ENCODE measurements at regions not wholly inside any gene's neighbourhood (a gene's known extent, or its start where the extent isn't known, plus 50 kb on each side); places are given as distances from the start of the nearest gene placed in this dataset.
A peak's percentile ranks its signal among the peaks of the same experiment; 100 is the strongest.
"Not testable (repeated sequence)": the region's sequence is repeated elsewhere in the genome, so short reads cannot be mapped to it uniquely, and the experiment has no call there.

DNA sequence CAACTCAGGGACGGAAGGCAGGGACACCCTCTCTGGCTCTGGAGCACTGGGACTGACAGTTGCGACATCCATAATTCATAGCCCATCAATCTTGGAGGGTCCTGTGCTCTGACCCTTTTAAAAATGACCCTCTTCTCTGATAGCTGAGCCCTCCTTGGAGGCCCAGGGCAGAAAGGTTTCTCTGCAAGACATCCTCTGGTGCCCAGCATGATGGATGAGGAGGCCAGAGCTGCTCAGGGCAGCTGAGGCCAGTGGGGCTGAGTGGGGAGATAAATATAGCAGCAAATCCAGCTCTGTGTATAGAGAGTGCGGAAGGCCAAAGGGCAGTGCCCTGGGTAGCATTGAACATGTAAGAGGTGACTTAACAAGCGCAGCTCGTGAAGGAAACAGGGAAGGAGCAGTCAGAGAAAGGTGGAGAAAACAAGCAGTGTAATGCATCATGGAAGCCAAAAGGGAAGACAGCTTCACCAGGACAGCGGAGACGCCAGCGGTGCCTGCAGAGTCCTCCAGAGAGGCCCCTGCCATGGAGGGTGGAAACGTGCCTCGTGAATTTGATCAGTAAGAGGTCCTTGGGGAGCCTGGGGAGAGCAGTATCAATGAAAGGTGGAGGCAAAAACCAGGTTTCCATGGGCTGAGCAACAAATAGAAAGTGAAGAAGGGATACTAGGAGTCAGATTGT, 50.4 kb upstream of the FMOD start:
- DNase-seq (ENCODE audit: low read depth in 4 of 4, low spot score in 3 of 4): no peak

DNA sequence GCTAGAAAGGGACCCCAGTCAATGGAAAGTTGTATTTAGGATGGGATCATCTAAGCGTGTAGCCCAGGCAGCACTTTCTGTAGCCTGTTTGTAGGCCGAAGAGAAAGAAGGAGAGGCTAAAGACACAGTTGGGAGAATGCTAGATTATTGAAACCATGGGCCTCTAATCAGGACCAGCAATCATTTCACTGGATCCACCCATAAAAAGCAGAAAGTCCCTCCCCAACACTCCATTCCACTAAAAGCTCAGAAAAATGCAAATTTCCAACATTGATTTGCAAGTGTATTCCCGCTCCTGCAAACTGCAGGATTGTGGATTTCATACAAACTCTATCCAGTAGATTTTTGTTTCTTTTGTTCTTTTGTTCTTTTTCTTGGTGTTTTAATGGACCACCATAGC, 51.2 kb upstream of the FMOD start:
- no peak for DNase-seq (ENCODE audit: low read depth in 4 of 4, low spot score in 3 of 4)

DNA sequence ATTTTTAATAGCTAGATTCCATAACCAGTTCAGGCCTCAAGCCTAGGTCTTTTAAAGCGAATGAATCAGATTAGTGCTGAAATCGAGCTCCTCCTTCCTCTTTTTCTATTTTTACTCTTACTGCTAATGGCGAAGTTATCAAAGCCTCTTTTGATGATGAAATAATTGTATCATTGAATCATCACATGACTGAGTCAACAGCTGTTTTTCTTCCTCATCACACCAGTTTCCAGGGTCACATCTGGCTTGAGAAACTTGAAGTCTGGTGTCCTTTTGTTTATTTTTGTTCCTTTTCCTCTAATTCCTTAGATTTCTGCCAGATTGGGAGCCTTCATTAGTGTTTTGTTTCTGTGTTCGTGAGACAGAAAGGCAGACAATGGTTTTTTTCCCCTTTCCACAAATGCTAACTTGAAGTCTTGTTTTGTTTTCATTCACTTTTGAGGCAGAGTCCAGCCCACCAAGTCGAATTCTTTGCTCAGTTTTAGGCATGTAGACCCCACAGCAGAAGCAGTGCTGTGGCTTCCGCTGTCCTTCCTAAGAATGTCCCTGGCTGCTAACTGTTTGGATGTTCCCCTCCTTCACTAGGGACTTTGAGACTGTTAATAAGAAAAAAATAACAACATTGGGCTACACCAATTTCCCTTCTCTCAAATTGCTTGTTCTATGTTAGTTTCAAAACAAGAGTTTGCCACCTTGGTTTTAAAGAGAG, 51.9 kb upstream of the FMOD start:
- peak in 2 of 4 donors; percentile 43 to 57 for DNase-seq (ENCODE audit: low read depth in 4 of 4, low spot score in 3 of 4)

DNA sequence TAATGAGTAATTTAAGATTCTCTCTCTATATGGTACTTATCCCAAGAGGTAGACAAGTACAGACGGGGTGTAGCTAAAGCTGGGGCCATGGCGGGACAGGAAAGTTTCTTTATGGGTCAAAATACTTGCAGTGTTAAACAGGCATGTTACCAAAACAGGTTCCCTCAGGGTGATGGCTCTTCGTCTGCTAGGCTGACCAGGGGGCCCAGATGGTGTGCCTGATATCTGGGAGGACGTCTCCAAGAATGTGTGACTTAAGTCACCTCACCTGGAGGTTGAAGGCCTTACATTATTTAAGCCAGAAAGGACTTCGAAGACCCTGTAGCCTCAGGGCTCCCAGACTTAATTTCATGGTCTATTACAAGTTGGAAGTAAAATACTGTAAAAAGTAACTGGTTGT, 52.7 kb upstream of the FMOD start:
- no peak for DNase-seq (ENCODE audit: low read depth in 4 of 4, low spot score in 3 of 4)

GRCh38 chr1:203404546-203404945, 53.6 kb upstream of the FMOD start:
- no peak for DNase-seq (ENCODE audit: low read depth in 4 of 4, low spot score in 3 of 4)

DNA sequence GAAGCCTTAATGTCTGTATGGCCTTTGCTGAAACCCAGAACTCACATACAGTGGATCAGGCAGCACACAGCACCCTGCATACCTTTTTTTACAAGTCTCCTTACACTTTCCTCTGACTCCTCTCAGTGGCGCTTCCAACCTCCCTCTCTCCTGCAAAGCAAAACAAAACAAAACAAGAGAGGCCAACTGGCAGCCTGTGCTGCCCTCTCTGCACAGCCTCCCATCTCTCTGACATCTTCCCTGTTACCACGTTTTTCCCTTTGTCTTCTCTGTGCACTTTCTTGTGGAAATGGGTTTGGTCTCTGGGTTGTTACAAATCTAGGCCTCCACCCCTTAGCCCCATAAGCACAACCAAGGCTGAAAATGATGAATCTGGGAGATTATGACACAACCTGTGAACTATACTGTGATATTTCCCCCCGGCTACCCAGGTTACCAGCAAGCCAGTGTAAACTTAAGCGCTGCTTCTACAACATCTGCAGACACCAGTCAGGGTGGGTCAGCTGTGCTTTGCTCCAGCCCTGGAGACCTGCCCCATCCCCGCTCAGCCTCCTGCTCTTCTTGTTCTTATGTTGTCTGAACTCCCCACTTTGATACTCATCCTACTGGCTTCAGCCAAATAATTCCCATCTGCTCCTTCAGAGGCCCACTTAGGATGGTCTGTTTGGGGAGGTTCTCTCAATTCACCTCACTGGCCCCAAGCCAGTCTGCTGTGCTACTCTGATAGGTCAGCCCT, 54.9 kb upstream of the FMOD start:
- no peak for DNase-seq (ENCODE audit: low read depth in 4 of 4, low spot score in 3 of 4)

DNA sequence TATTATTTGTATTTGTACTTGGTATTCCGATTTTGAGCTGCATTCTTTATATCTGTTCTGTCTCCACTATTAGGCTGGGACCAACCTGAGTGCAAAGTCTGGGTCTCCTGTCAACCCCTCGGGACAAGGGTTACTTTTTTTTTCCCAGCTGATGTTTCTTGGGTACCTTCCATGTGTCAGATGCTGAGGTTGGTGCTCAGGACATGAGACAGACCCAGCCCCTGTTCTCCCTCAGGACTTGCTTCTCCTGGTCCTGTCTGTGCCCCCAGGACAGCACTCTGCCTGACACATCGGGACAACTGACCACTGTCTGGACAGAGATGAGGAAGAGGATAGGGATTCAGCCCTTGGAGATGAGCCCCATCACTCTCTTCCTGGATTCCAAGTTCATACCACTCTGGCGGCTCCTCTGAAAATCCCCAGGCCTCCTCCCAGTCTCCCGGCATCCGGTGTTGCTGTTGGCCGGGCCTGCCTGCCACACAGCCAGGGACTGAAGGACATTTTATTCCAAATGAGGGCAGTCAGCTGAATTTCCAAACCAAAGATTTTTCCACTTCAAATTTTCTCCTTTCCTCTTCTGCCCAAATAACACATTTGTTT, 55.6 kb upstream of the FMOD start:
- DNase-seq (ENCODE audit: low read depth in 4 of 4, low spot score in 3 of 4): no peak

DNA sequence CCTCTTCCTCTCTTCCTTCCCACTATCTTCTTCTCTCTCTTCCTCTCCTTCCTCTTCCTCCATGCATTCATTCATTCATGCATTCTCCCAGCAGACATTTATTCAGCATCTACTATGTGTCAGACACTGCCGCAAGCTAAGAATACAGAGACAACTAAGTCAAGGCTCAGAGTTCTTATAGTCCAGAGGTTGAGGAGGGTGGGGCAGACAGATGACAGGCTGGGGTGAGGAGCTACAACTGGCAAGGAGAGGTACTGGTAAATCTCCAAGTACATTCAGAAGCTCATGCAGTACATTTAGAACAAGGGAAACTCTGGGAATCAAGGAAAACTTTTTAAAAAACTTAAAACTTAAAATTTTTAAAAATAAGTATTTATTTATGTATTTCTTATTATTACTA, 56.4 kb upstream of the FMOD start:
- no peak for DNase-seq (ENCODE audit: low read depth in 4 of 4, low spot score in 3 of 4)

- no peak for DNase-seq (ENCODE audit: low read depth in 4 of 4, low spot score in 3 of 4)
These were observed 57.9 kb upstream of the FMOD start for GRCh38 chr1:203408486-203409481.

DNA sequence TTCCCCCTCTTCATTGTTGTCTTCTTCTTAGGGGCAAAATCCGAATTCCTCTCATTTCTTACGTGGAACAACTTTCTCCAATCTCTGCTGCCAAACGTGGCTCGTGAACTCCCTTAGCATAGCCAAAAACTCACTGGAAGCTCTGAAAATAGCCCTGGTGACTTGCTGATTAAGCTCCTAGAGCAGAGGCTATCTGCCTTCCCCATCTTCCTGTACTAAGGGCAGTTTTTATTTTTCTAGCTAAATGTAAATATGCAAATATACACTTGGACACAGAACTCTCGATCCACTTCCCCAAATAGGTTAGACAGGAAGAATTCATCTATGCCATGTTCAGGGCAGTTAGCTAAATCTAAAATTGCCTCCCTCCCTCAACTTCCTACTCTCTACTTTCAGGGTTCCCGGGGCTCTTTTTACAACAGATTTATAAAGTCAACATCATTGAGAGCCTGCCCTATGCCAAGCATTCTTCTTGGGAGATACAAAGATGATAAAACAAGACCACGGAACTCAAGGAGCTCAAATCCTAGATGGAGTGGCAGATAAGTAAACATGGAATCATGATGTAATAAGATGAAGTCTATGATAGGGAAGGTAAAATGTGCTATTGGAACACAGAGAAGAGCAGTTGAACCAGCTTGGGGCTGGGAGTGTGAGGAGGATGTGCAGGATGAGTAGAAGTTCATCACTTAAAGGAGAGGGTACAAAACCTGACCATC, 59.4 kb upstream of the FMOD start:
- no peak for DNase-seq (ENCODE audit: low read depth in 4 of 4, low spot score in 3 of 4)

DNA sequence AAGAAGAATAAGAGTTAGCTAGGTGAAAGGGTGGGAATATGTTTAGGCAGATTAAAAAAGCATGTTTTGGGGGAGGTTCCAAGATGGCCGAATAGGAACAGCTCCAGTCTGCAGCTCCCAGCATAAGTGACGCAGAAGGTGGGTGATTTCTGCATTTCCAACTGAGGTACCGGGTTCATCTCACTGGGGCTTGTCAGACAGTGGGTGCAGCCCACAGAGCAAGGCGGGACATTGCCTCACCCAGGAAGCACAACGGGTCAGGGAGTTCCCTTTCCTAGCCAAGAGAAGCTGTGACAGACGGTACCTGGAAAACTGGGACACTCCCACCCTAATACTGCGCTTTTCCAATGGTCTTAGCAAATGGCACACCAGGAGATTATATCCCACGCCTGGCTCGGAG, 60.5 kb upstream of the FMOD start:
- not testable (repeated sequence) for DNase-seq (ENCODE audit: low read depth in 4 of 4, low spot score in 3 of 4)

DNA sequence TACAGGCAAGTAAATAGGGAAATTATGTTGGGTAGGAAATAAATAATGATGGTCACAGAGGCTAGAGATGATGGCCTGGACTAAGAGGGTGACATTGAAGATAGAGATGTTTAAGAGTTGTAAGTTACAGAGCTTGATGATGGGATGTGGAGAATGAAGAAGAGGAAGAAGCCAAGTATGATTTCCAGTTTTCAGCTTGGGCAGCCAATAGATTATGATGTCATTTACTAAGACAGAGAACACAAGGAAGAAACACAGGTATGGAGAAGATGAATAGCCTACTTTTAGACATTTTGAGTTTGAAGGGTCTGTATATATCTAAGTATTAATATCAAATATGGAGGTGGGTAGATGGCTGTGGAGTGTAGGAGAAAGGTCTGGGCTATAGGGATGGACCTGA, 56.0 kb upstream of the PRELP start:
- DNase-seq (ENCODE audit: low read depth in 4 of 4, low spot score in 3 of 4): no peak

- DNase-seq (ENCODE audit: low read depth in 4 of 4, low spot score in 3 of 4): no peak
These were observed 55.3 kb upstream of the PRELP start for GRCh38 chr1:203420263-203420662.

DNA sequence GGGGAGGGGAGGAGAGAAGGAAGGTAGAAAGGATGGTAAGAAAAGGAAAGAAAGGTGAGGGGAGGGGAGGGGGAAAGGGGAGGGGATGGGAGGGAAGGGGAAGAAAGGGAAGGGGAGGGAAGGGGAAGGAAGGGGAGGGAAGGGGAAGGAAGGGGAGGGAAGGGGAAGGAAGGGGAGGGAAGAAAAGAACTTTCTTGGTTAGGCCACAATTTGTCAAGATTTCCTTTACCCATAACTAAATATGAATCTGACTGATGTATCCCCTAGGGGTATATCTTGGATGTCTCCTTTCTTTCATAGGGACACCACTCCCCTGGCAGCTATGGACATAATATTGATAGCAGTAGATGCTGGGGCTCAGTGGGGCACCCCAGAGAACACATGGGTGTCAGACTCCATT, 54.4 kb upstream of the PRELP start:
- DNase-seq (ENCODE audit: low read depth in 4 of 4, low spot score in 3 of 4): no peak

DNA sequence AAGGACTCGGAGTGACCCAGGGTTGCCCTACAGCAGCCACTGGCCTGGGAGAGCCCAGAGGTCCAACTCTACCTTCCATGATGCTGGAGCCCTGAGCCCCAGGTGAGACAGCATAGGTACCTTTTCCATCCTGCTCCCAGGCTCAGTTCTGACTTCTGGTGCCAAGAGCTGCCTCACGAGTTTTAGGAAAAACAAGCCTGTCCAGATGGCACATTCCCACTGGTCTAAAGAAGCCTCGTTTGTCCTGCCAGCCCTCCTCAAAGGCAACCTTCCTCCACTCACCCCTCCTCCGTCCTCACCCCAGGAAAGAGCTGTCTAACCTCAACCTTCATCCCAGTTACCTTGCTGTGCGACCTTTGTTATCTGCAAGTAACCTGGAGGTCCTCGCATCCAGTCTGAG, 53.5 kb upstream of the PRELP start:
- DNase-seq (ENCODE audit: low read depth in 4 of 4, low spot score in 3 of 4): no peak

GRCh38 chr1:203422656-203423055, 53.0 kb upstream of the PRELP start:
- DNase-seq (ENCODE audit: low read depth in 4 of 4, low spot score in 3 of 4): no peak

GRCh38 chr1:203424285-203424684, 51.3 kb upstream of the PRELP start:
- no peak for DNase-seq (ENCODE audit: low read depth in 4 of 4, low spot score in 3 of 4)

DNA sequence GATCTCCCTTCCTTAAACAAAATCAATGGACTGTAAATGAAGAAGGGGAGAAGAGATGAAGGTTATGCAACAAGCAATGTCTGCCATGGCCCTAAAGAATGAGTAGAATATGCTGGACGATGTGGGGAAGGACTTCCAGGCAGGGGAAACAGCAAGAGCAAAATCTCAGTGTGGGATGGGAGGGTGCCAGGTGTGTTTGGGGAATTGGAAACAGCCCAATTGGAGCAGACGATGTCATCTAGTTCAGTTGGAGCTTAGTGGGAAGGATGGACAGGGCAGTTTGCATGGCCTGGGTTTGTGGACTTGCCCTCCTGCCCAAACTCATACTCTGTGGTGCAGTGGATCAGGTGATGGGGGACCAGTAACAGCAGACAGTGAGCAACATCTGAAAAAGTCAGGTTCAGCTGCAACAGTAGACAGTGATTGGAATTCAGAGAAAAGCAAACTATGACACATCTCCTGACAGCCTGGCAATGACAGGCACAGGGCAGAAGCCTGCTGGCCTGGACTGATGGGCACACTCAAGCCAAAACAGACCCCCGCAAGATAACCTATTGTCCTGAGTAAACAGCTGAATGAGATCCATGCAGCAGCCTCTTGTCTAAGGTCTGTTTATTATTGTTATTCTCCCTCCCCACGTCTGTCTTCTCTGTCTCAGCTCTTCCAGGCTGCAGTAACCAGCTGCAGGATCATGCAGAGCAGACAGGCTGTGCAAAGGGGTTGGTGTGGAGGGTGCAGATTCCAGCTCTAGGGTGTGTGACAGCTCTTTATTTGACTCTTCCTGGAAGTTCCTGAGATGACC, 50.5 kb upstream of the PRELP start:
- no peak for DNase-seq (ENCODE audit: low read depth in 4 of 4, low spot score in 3 of 4)

GRCh38 chr1:203425663-203425975, 50.0 kb upstream of the PRELP start:
- no peak for DNase-seq (ENCODE audit: low read depth in 4 of 4, low spot score in 3 of 4)
